ENCODE measurements at regions not wholly inside any gene's neighbourhood (a gene's known extent, or its start where the extent isn't known, plus 50 kb on each side); places are given as distances from the start of the nearest gene placed in this dataset.

DNA sequence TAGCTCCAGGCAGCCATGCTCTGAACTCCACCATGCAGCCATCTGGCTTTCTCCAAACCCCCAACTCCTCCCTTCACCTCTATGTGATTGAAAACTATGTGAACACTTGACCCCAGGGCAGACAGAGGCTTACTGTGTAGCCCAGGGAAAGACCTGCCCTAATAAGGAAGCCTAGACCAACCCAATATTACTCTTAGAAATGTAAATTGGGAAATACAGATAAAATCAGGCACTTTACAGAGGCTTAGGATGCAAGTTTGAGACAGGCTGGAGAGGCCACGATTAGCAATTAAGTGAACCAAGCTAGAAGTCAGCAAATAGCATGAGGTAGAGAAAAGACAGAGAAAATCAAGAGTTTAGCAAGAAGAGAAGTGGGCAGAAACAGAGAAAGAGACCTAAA lies 141.7 kb upstream of the ABCA1 start:
- H3K4me3 Mint-ChIP-seq: no peak overlapping the region
- no peak overlapping the region for H3K27ac Mint-ChIP-seq
- peaks cover 8% of the 10 kb centered on the region for H3K9me3 Mint-ChIP-seq
- peaks cover 24% of the 10 kb centered on the region for H3K4me1 Mint-ChIP-seq (ENCODE audit: unreplicated experiment)
- no peak for DNase-seq (ENCODE audit: extremely low spot score, unreplicated experiment)
- H3K27me3 Mint-ChIP-seq: no peaks in the 10 kb centered on the region
- H3K36me3 Mint-ChIP-seq: no peaks in the 10 kb centered on the region
- TF ChIP-seq, protein P1, sequence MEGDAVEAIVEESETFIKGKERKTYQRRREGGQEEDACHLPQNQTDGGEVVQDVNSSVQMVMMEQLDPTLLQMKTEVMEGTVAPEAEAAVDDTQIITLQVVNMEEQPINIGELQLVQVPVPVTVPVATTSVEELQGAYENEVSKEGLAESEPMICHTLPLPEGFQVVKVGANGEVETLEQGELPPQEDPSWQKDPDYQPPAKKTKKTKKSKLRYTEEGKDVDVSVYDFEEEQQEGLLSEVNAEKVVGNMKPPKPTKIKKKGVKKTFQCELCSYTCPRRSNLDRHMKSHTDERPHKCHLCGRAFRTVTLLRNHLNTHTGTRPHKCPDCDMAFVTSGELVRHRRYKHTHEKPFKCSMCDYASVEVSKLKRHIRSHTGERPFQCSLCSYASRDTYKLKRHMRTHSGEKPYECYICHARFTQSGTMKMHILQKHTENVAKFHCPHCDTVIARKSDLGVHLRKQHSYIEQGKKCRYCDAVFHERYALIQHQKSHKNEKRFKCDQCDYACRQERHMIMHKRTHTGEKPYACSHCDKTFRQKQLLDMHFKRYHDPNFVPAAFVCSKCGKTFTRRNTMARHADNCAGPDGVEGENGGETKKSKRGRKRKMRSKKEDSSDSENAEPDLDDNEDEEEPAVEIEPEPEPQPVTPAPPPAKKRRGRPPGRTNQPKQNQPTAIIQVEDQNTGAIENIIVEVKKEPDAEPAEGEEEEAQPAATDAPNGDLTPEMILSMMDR (conservative IDR thresholded peaks at IDR 0.05): no peak

DNA sequence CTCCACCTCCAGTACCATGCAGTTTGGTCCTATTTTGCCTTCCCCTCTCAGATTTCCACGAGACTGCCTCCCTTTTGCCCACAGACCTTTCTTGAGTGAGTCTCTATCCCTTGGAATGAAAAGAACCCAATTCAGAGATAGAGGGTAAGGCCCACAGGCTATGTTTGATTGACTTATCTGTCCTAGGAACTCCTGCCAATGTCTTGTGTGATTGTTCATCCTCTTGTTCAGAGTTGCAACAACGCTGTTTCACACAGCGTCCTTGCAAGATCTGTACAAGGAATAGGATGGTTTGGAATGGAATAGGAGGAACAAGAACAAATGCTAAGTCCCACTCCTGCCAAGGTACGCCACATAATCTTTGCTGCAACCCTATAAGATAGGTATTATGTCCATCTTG lies 142.2 kb upstream of the ABCA1 start:
- no peaks in the 10 kb centered on the region for H3K27me3 Mint-ChIP-seq
- DNase-seq (ENCODE audit: extremely low spot score, unreplicated experiment): no peak
- no peak overlapping the region for H3K4me3 Mint-ChIP-seq
- no peak overlapping the region for H3K27ac Mint-ChIP-seq
- no peaks in the 10 kb centered on the region for H3K36me3 Mint-ChIP-seq
- H3K9me3 Mint-ChIP-seq: peaks cover 8% of the 10 kb centered on the region
- TF ChIP-seq, protein P1 (conservative IDR thresholded peaks at IDR 0.05): no peak
- peaks cover 19% of the 10 kb centered on the region for H3K4me1 Mint-ChIP-seq (ENCODE audit: unreplicated experiment)

DNA sequence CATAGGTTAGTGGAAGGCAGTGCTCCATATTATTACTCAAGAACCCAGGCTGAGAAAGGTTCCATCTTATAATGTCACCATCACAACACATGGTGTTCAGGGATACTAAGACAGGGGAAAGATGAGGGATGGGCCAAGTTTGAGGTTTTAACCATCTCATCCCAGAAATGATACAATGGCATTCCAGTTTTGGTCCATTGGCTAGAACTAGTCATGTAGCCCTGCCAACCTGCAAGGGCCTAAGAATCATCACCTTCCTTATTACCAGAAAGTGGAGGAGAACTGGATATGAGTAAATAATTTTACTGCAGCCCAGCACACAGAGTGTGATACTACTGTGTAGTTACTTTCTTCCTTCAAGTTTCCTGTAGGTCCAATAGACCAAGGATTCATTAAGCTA lies 144.5 kb upstream of the ABCA1 start:
- H3K4me1 Mint-ChIP-seq (ENCODE audit: unreplicated experiment): peaks cover 15% of the 10 kb centered on the region
- H3K27ac Mint-ChIP-seq: no peak overlapping the region
- TF ChIP-seq, protein P1 (conservative IDR thresholded peaks at IDR 0.05): no peak
- DNase-seq (ENCODE audit: extremely low spot score, unreplicated experiment): no peak
- H3K9me3 Mint-ChIP-seq: peaks cover 8% of the 10 kb centered on the region
- H3K4me3 Mint-ChIP-seq: no peak overlapping the region
- H3K36me3 Mint-ChIP-seq: no peaks in the 10 kb centered on the region
- no peaks in the 10 kb centered on the region for H3K27me3 Mint-ChIP-seq

DNA sequence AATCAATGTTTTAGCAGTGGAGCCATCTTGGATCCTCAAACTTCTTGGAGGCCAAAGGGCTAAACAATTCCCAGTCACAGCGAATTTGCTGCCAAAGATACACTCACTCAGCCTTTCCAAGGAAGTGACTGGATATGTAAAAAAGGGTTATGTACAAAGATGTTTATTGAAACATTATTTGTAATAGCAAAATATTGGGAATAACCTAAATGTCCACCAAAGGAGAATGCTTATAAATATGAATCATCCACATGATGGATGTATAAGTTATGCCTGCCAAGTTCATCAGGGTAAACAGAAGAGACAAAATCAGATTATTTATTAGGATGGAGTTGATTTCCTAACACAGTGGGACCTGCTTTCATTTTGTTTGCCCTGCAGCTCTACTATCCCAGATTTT lies 145.2 kb upstream of the ABCA1 start:
- DNase-seq (ENCODE audit: extremely low spot score, unreplicated experiment): no peak
- Mint-ChIP-seq H3K4me3 (no peak overlapping the region), H3K27ac (no peak overlapping the region), H3K36me3 (no peaks in the 10 kb centered on the region), H3K4me1 (ENCODE audit: unreplicated experiment) (peaks cover 15% of the 10 kb centered on the region), H3K27me3 (no peaks in the 10 kb centered on the region), H3K9me3 (peaks cover 4% of the 10 kb centered on the region)
- TF ChIP-seq, protein P1 (conservative IDR thresholded peaks at IDR 0.05): no peak

DNA sequence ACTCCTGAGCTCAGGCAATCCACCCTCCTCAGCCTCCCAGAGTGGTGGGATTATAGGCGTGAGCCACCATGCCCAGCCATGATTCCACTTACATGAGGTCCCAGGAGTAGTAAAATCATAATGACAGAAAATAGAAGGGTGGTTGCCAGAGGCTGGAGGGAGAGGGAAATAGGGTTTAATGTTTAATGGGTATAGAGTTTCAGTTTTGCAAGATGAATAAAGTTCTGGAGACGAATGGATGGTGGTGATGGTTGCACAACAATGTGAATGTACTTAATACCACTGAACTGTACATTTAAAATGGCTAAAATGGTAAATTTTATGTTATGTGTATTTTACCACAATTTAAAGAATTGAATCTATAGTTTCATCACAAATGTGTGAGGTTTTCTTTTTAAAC lies 146.5 kb upstream of the ABCA1 start:
- DNase-seq (ENCODE audit: extremely low spot score, unreplicated experiment): no peak
- TF ChIP-seq, protein P1 (conservative IDR thresholded peaks at IDR 0.05): no peak
- Mint-ChIP-seq H3K27me3 (no peaks in the 10 kb centered on the region), H3K4me3 (no peak overlapping the region), H3K4me1 (ENCODE audit: unreplicated experiment) (peaks cover 13% of the 10 kb centered on the region), H3K27ac (no peak overlapping the region), H3K9me3 (peaks cover 2% of the 10 kb centered on the region), H3K36me3 (no peaks in the 10 kb centered on the region)

DNA sequence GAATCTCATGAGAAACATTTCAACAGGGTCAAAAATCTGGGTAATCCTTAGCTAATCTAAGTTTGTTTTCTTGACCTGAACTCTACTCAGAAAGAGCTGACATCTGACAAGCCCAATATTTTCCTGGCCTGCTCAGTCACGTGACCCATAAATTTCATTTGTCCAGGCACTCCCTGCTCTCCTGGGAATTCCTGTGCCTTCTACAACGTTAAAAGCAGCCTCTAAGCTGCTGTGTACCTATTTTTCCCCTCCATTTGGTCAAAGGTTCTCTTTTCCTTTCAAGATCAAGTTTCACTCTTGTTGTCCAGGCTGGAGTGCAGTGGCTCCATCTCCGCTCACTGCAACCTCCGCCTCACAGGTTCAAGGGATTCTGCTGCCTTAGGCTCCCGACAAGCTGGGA lies 148.8 kb upstream of the ABCA1 start:
- no peaks in the 10 kb centered on the region for H3K27me3 Mint-ChIP-seq
- H3K27ac Mint-ChIP-seq: no peak overlapping the region
- no peaks in the 10 kb centered on the region for H3K4me1 Mint-ChIP-seq (ENCODE audit: unreplicated experiment)
- TF ChIP-seq, protein P1 (conservative IDR thresholded peaks at IDR 0.05): no peak
- no peak overlapping the region for H3K4me3 Mint-ChIP-seq
- no peak for DNase-seq (ENCODE audit: extremely low spot score, unreplicated experiment)
- no peaks in the 10 kb centered on the region for H3K9me3 Mint-ChIP-seq
- H3K36me3 Mint-ChIP-seq: no peaks in the 10 kb centered on the region
